ENCODE measurements at regions not wholly inside any gene's neighbourhood (a gene's known extent, or its start where the extent isn't known, plus 50 kb on each side); places are given as distances from the start of the nearest gene placed in this dataset.

- H3K9me2 ChIP-seq (replicated peaks; ENCODE audit: low read length), result no peaks in the 10 kb centered on the region; the same call in 1 of the 2 replicates
- no peak overlapping the region for H3K4me3 ChIP-seq (ENCODE audit: low read length)
- H3K4me1 ChIP-seq (ENCODE audit: insufficient read depth, low read length), result peaks cover 5% of the 10 kb centered on the region
- H3K27ac ChIP-seq (ENCODE audit: low read length), result no peak overlapping the region
- ATAC-seq (no peak), DNase-seq (no peak)
- CTCF ChIA-PET, result no interaction called here
- POLR2A ChIA-PET (ENCODE audit: unreplicated experiment), result no interaction called here
- no peak overlapping the region for H2AFZ ChIP-seq (ENCODE audit: low read length)
- BruUV-seq (replicated peaks), result no TSS peak
- no peak overlapping the region for H3K4me2 ChIP-seq (ENCODE audit: low read length)
- H3K79me2 ChIP-seq (ENCODE audit: low read length), result no peaks in the 10 kb centered on the region
- intact Hi-C loops (cut with micrococcal nuclease), result no loop called here
- H4K20me1 ChIP-seq (ENCODE audit: low read length), result no peaks in the 10 kb centered on the region
- no peaks in the 10 kb centered on the region for H3K27me3 ChIP-seq (ENCODE audit: low read length)
- no peaks in the 10 kb centered on the region for H3K36me3 ChIP-seq (ENCODE audit: low read depth, low read length)
- no peaks in the 10 kb centered on the region for H3F3A ChIP-seq (ENCODE audit: low read length, unreplicated experiment)
- TF ChIP-seq EZH2 (IDR thresholded peaks at IDR 0.05; ENCODE audit: low read length, unreplicated experiment) (no peak), EZH2phosphoT487 (IDR thresholded peaks at IDR 0.05; ENCODE audit: borderline replicate concordance, low read length) (no peak), CTCF (conservative IDR thresholded peaks at IDR 0.05; ENCODE audit: low read depth, low read length) (no peak)
- no peak overlapping the region for H3K9ac ChIP-seq (ENCODE audit: low read length)
- no peaks in the 10 kb centered on the region for H3K9me3 ChIP-seq (ENCODE audit: low read length)
These were observed 86.6 kb downstream of the RND3 start for GRCh38 chr2:150400849-150401248.

DNA sequence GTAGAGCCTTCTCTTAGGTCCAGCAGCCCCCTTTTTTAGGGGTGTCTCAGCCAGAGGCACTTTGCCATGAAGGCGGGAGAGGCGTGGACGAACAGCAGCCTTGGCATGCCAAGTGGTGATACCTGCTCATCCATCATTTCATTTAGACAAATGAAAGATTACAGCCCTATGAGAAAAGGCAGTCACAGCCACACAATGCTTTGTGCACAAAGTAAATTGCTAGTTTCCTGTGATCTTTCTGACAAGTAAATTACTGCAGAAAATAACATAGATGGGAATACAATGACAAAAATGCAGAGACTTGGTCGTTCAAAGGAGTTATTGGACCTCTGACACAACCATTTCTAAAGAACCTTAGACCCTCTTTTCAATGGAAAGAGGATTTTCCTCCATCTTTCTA lies 94.9 kb downstream of the RND3 start:
- intact Hi-C loops (cut with micrococcal nuclease), result no loop called here
- Histone ChIP-seq H3K79me2 (ENCODE audit: low read length) (no peaks in the 10 kb centered on the region), H3K4me1 (ENCODE audit: insufficient read depth, low read length) (no peaks in the 10 kb centered on the region), H4K20me1 (ENCODE audit: low read length) (no peaks in the 10 kb centered on the region), H3K4me2 (ENCODE audit: low read length) (no peak overlapping the region), H3K27me3 (ENCODE audit: low read length) (no peaks in the 10 kb centered on the region), H3K4me3 (ENCODE audit: low read length) (no peak overlapping the region), H2AFZ (ENCODE audit: low read length) (no peak overlapping the region), H3K9ac (ENCODE audit: low read length) (no peak overlapping the region), H3F3A (ENCODE audit: low read length, unreplicated experiment) (no peaks in the 10 kb centered on the region), H3K27ac (ENCODE audit: low read length) (no peak overlapping the region), H3K9me2 (replicated peaks; ENCODE audit: low read length) (no peaks in the 10 kb centered on the region), H3K36me3 (ENCODE audit: low read depth, low read length) (no peaks in the 10 kb centered on the region), H3K9me3 (ENCODE audit: low read length) (no peaks in the 10 kb centered on the region)
- DNase-seq, result no peak
- no TSS peak for BruUV-seq (replicated peaks)
- CTCF ChIA-PET, result interaction anchor here (0.6 kb wide), 1 partner anchor 33 kb away, joined by 4 read pairs; no protein-coding TSS in a partner anchor
- POLR2A ChIA-PET (ENCODE audit: unreplicated experiment), result no interaction called here
- no peak for ATAC-seq
- TF ChIP-seq EZH2 (IDR thresholded peaks at IDR 0.05; ENCODE audit: low read length, unreplicated experiment) (no peak), EZH2phosphoT487 (IDR thresholded peaks at IDR 0.05; ENCODE audit: borderline replicate concordance, low read length) (no peak), CTCF (conservative IDR thresholded peaks at IDR 0.05; ENCODE audit: low read depth, low read length) (no peak)

- H3F3A ChIP-seq (ENCODE audit: low read length, unreplicated experiment), result no peaks in the 10 kb centered on the region
- BruUV-seq (replicated peaks), result no TSS peak
- no peaks in the 10 kb centered on the region for H3K36me3 ChIP-seq (ENCODE audit: low read depth, low read length)
- ATAC-seq, result no peak
- TF ChIP-seq EZH2 (IDR thresholded peaks at IDR 0.05; ENCODE audit: low read length, unreplicated experiment), result no peak
- TF ChIP-seq EZH2phosphoT487 (IDR thresholded peaks at IDR 0.05; ENCODE audit: borderline replicate concordance, low read length), result no peak
- no peak for TF ChIP-seq CTCF (conservative IDR thresholded peaks at IDR 0.05; ENCODE audit: low read depth, low read length)
- ChIA-PET POLR2A (ENCODE audit: unreplicated experiment) (no interaction called here), CTCF (no interaction called here)
- H3K9me2 ChIP-seq (replicated peaks; ENCODE audit: low read length), result no peaks in the 10 kb centered on the region
- no peaks in the 10 kb centered on the region for H3K9me3 ChIP-seq (ENCODE audit: low read length)
- intact Hi-C loops (cut with micrococcal nuclease), result no loop called here
- H3K27ac ChIP-seq (ENCODE audit: low read length), result no peak overlapping the region
- H3K9ac ChIP-seq (ENCODE audit: low read length), result no peak overlapping the region
- no peak overlapping the region for H3K4me2 ChIP-seq (ENCODE audit: low read length)
- no peaks in the 10 kb centered on the region for H3K79me2 ChIP-seq (ENCODE audit: low read length)
- no peaks in the 10 kb centered on the region for H3K4me1 ChIP-seq (ENCODE audit: insufficient read depth, low read length)
- H3K27me3 ChIP-seq (ENCODE audit: low read length), result no peaks in the 10 kb centered on the region
- no peak overlapping the region for H2AFZ ChIP-seq (ENCODE audit: low read length)
- H3K4me3 ChIP-seq (ENCODE audit: low read length), result no peak overlapping the region
- DNase-seq, result no peak
- H4K20me1 ChIP-seq (ENCODE audit: low read length), result no peaks in the 10 kb centered on the region
These were observed 95.7 kb downstream of the RND3 start for GRCh38 chr2:150391779-150392178.

Data from PC-3 (cell line).